ENCODE measurements at regions not wholly inside any gene's neighbourhood (a gene's known extent, or its start where the extent isn't known, plus 50 kb on each side); places are given as distances from the start of the nearest gene placed in this dataset.
"Not testable (repeated sequence)": the region's sequence is repeated elsewhere in the genome, so short reads cannot be mapped to it uniquely, and the experiment has no call there.

DNA sequence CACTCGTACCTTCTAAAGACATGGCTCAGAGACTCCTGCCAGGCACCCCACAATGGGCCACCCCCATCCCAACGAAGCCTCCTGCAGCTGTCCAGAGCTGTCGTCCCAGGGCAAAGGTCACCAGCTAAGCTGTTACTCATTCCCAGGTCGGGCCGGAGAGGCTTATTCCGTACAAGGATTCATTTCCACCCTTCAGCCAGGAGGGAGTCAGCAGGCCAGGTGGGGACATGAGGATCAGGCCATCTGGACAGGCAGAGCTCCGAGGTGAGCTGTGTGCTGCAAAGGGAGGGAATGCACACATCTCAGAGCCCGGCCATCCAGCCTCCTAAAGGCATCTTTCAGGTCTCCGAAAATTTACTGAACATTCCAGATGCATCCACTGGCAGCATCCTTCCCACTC, 63.9 kb upstream of the NANOS1 start:
- DNase-seq (ENCODE audit: low read depth), result no peak

DNA sequence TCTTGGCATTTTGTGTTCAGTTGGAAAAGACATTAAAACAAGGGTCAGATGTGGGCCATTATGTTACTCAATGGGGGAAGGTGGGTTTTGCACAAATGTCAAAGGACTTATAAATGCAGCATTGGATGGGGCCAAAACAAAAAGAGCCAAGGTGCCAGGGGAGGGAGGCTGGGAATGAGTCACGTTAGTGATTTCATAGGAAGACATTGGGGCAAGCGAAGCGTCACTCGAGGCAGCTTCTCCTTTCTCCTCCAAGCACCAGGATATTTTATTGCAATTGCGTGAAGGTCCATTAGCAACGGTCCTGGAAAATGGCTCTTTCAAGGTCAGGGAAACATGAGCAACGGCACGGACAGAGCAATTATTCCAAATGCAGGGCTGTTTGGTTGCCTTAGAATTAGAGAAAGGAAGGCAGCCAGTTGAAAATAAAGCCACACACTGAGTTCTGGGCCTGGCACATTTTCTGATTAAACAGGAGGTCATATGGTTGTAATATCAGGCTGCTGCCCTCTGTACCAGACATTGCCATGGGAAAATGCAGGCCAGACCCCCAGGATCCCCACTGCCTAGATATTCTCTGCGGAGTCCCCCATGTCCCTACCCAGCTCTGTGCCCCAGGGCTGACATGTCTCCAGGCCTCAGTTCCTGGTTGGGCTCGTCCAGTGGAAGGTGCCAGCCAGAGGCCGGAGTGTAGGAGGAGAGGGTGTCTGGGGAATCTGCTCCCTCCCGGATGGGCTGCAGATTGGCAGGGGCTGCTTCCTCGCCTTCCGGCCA, 63.3 kb upstream of the NANOS1 start:
- DNase-seq (ENCODE audit: low read depth), result no peak

DNA sequence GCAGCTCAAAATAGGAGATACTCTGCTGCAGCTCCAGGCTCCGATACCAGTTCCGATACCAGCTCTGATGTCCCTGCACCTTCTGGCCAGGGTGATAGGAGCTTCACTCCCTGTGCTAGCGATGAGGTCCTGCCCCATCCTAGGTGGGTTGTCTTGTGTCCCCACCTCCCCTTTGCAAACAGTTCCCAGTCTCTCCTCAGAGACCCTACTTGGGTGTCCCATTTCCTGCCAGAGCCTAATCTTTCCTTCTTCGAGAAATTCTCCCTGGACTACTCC, 62.7 kb upstream of the NANOS1 start:
- DNase-seq (ENCODE audit: low read depth), result no peak

DNA sequence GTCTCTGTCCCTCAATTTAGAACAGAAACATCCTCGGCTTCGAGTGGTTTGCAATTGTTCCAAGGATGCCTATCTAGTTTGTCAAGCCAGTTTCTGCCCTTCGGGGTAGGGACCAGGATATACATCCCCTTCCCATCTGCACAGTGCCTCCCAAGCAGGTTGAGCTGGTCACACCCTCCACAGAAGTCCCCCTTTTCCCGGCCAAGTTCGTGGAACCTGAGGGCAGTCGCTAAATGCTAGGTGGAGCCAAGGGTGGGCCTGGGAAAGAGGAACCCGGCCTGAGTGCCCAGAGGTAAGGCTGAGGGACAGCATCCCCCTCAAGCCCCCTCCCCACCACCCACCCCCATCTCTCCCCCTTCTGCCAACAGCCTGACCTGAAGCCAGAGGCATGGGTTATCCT, 62.4 kb upstream of the NANOS1 start:
- DNase-seq (ENCODE audit: low read depth), result no peak

DNA sequence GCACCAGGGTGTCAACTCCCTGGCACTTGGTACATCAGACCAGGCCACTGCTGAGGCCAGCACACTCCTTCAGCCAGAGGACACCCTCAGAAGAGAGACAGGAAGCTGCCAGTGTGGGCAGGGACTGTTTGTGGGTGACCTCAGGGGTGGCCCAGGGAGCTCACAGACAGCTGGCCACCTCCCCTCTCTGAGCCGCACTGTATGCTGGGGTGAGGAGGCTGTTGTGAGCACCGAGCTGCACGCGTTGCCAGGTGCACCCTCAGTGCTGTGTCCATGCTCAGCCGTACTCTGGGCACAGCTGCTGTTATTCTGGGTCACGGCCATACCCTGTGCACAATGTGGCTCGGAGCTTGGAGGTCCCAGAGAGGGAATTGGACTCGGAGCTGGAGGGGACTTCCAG, 61.5 kb upstream of the NANOS1 start:
- no peak for DNase-seq (ENCODE audit: low read depth)

DNA sequence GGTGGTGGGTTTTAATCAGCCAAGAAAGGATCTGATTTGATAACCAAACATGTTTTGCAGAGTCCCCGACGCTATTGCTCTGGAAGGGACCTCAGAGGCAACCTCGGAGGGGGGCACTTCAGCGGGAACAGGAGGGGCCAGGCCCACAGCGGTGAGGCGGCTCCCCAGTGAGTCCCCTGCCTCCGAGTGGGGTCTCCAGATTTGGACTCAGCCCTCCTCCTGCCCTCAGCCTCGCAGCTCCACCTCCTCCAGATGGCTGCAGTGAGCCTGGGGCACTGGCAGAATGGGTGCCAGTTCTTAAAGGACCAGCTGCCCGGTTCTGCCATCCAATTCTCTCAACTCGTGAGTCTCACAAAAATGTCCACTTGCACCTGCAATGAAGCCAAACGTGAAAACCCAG, 61.0 kb upstream of the NANOS1 start:
- no peak for DNase-seq (ENCODE audit: low read depth)

DNA sequence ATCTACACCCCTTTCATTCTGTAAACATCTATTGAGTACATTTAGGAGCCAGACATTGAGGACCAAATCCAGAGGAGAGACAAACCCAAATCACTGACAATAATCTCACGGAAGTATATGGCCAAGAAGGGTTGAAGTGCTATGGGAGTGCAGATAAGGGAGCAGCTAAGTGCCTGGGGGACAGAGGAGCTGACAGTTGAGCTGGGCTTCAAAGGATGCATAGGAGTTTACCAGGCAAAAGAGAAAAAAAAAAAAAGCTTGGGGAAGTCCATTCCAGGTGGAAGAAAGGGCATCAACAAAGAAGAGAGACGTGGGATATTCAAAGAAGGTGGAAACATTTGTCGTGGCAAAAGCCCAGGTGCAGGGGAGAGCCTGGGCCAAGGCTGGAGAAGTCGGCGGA, 60.5 kb upstream of the NANOS1 start:
- no peak for DNase-seq (ENCODE audit: low read depth)

DNA sequence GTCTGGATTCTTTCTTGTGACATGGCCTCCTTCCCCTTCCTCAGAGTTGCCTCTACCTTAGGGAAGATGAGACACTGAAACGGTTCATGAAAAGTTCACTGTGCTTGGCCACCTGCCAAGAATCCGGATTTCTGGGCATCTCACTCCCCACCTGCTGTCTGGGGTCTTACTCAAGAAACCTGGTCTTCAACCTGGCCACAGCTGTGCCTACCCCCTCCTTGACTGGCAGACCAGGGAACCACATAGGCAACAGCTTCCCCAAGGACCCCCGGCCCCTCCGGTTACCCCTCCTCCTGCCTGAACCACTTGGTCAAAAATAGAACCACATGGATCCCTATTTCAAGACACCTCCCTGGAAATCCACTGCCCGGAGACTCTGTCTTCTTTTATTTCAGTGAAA, 58.7 kb upstream of the NANOS1 start:
- DNase-seq (ENCODE audit: low read depth), result peak; percentile 9

DNA sequence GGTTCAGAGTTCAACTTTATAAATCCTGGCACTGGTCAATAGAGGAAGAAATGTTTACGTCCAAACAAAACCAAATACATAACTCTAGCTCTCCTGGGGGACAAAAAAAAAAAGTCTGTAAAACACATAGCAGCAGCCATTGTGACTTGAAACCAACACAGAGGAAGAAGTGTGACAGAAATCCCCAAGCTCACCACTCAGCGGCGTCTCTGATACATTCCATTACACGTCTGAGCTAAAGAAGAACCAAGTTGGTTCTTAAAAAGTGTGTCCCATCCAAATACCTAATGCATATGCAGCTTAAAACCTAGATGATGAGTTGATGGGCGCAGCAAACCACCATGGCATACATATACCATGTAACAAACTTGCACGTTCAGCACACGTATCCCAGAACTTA, 58.3 kb upstream of the NANOS1 start:
- DNase-seq (ENCODE audit: low read depth), result no peak

DNA sequence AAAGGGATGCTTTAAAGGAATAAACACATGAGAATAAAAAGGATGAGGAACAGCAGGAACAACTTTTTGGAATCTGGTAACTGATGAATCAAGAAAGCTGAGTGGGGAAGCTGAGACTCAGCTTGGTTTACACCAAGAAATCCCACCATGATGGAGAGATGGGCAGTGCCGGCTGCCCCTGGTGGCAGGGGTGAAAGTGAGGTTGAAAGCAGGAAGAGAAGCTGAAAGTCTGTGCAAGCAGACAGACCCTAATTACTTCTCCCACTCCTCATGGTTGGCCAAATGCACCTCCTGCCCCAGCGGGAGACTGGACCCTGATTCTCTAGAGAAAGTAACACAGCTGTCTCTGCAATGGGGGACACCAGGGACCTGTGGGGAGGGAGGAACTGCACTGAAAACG, 57.6 kb upstream of the NANOS1 start:
- DNase-seq (ENCODE audit: low read depth), result no peak

DNA sequence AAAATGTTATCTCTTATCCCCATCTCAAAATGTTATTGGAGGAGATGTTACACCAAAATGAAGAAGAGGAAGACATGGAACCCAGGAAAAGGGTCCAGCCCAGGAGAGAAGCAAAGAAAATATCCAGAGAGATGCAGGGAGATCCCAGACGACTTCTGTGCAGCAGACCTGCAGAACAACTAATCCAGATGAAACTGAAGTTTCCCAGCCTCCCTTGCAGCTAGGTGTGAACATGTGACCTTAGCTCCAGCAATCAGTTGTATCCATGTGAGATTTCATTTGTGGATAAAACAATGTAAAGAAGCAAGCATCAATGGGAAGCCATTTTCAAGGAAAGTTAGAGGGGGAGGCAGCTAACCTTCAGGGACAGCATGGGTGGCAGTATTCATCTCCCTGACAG, 55.8 kb upstream of the NANOS1 start:
- no peak for DNase-seq (ENCODE audit: low read depth)

DNA sequence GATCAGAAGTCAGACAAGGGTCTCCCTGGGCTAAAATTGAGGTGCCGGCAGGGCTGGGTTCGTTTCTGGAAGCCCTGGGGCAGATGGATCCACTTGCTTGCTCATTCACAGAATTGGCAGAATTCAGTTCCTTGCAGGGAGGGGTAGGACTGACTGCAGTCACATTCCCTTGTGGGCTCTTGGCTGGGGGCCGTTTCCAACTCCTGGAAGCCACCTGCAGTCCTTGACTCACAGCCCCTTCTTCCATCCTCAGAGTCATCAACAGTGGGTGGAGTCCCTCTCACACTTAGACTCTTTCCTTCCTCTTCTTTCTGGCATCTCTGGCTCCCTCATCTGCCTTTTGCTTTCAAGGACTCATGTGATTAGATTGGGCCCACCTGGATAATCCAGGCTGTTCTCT, 54.6 kb upstream of the NANOS1 start:
- no peak for DNase-seq (ENCODE audit: low read depth)

DNA sequence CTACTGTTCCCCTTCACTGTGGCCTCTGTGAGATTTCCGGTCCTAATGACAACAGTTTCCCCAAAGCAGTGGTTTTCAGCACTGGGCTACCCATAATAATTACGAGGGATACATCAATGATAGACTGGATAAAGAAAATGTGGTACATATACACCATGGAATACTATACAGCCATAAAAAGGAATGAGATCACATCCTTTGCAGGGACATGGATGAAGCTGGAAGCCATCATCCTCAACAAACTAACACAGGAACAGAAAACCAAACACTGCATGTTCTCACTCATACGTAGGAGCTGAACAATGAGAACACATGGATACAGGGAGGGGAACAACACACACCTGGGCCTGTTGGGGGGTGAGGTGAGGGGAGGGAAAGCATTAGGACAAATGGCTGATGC, 53.3 kb upstream of the NANOS1 start:
- DNase-seq (ENCODE audit: low read depth), result not testable (repeated sequence)

DNA sequence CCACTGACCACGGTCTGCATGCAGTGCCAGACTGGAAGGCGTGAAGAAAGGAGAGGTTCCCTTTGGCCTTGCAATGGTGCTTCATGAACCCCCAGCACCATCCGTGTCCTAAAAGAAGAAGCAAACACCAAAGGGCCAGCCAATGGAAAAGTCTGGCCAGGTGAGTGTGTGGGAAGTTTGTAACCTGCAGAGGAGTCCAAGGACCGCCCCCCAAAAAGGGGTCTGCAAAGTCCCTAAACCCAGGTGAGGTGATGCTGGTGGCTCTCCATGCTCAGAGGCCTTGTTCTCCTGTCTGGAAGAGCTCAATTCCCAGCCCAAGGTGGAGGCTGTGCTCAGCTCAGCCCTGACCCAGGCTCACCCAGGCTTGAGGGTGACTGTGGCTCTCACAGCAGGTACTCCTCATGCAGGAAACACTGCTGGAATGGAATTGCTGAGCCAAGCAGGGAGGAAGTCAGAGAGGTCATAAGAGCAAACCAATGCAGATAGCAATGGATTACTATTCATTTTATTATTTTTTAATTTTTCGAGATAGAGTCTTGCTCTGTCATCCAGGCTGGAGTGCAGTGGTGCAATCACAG, 52.4 kb upstream of the NANOS1 start:
- no peak for DNase-seq (ENCODE audit: low read depth)

DNA sequence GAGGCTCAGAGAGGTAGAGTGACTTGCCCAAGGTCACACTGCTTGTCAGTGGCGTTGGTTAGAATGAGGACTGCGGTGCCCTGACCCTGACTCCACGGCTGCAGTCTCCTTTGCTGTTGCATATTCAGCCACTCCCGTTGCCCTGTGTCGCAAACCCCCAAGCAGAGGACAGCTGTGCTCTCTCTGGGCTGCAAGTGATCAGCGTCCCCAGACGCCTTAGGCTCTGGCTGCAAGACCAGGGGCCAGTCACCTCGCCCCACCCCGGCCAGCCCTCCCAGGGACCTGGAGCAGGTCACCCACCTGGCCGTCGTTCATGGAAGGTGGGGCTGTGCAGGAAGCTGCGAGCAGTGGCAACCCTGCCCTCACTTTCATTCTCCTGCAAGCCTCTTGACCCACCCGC, 51.7 kb upstream of the NANOS1 start:
- DNase-seq (ENCODE audit: low read depth), result no peak

DNA sequence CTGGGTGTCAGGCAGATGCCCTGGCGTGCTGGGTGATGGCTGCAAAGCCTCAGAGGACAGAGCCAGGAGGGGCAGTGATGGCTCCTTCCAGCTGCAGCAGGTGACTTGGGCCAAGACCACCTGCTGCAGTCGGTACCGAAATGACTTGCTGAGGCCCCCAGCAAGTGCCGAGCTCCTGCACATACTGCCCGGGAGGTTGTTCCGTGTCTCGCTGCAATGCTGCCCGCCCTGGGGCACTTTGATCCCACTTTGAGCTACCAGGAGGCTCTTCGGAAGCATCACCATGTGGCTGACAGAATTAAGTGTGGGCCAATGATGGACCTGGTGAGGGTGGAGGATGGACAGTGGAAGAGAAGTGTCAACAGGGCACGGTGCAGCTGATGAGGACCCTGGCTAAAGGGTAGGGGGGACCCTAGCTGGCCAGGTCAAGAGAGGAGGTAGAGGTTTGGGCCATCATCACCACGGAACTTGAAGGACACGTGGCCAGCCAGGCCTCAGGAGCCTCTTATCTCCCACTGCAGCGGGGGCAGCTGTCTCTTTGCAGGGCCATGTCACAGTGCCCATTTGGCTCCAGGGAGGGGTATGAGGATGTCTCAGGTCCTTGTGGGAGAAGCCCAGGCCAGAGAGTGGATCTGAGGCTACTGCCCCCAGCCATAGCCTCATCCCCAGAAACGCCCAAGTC, 51.1 kb upstream of the NANOS1 start:
- DNase-seq (ENCODE audit: low read depth), result no peak

DNA sequence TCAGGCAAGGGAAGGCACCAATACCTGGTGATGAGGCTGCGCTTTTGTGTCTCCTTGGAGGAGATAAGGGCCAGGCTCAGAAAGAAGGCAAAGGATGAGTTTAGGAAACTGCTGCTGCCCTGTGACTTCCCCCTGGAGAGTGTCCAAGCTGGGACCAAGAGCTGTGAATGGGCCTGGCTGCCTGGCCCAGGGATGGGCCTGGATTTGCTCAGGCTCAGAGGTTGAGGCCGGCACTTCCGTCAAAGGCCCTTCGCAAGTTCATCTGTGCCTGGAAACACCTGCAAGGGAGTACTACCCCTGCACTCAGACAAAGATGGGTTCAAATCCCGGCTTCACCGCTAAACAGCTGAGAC, 50.5 kb upstream of the NANOS1 start:
- no peak for DNase-seq (ENCODE audit: low read depth)

DNA sequence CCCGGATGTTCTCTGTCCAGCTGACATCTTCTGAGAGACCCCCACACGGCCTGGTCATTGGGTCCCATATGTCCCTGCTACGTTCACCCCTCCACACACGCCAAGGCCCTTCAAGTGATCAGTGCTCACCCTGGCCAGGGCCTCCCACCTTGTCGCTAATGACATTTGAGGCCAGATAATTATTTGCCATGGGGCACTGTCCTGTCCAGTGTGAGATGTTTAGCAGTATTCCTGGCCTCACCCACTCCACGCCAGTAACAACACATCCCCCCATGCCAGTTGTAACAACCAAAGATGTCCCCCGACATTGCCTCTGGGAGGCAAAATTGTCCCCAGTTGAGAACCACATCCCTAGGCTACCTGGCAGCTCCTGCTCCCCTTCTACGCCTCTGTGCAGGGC, 49.9 kb upstream of the NANOS1 start:
- DNase-seq (ENCODE audit: low read depth), result no peak

Measured in RPMI7951 (cell line).